ENCODE measurements at regions not wholly inside any gene's neighbourhood (a gene's known extent, or its start where the extent isn't known, plus 50 kb on each side); places are given as distances from the start of the nearest gene placed in this dataset.
"Not testable (repeated sequence)": the region's sequence is repeated elsewhere in the genome, so short reads cannot be mapped to it uniquely, and the experiment has no call there.

DNA sequence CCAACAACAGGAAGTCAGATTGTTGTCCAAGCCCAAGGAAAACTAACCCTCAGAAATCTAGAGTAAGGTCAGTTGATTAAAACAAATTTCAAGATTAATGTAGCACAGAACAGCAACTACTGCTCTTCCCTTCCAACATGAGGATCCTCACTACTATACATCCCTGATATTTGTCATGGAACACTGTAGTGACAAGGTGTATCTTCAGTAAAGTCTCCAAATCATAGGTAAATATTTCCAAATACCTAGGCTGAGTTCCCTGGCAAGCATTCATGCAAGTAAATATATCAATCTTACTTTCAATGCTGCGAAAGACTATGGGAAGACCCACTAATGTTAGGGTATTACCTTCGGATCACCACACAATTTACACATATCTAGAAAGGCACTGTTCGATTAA, 986.9 kb upstream of the ARRDC3 start:
- no peak for DNase-seq

DNA sequence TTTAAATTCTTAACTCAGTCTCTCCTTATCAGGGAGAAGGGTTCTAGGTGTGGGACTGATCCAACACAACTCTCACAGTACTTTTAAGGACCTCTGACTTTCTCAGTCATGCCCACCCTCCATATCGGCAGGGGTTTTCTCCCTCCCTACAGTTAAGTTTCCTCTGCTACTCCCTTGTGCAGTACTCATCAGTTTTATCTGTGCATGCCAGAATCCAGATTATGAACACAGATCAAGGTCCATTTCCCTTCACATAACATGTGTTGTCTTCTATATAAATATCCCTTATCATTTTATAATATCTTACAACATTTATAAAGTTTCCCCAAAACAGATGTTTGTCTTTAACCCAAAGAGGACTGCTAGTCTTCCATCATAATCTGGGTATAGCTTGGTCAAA, 986.5 kb upstream of the ARRDC3 start:
- no peak for DNase-seq

DNA sequence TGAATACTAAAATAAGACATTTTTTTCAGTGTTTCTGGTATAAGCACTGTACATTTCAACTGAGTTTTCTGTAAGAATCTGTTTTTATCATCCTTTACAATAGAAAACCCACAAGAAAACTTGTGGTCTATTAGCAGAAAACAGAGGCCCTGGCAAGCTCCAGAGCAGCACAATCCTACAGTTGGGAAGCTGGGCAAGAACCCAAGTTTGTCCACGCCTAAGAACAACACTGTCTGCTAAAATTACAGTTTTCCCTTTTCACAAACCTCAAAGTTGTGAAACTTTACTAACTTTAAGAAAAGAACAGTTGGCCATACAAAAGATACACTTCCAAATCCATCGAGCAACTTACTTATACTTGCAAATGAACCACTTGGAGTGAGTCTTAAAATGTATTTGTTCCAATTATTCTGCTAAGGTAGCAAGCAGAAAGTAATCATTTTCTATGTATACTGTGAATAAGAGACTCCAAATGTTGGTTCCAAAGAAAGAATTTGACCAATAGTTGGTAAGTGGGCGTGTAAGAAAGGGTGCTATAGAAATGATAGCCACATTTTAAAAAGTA, 982.0 kb upstream of the ARRDC3 start:
- DNase-seq, result no peak

DNA sequence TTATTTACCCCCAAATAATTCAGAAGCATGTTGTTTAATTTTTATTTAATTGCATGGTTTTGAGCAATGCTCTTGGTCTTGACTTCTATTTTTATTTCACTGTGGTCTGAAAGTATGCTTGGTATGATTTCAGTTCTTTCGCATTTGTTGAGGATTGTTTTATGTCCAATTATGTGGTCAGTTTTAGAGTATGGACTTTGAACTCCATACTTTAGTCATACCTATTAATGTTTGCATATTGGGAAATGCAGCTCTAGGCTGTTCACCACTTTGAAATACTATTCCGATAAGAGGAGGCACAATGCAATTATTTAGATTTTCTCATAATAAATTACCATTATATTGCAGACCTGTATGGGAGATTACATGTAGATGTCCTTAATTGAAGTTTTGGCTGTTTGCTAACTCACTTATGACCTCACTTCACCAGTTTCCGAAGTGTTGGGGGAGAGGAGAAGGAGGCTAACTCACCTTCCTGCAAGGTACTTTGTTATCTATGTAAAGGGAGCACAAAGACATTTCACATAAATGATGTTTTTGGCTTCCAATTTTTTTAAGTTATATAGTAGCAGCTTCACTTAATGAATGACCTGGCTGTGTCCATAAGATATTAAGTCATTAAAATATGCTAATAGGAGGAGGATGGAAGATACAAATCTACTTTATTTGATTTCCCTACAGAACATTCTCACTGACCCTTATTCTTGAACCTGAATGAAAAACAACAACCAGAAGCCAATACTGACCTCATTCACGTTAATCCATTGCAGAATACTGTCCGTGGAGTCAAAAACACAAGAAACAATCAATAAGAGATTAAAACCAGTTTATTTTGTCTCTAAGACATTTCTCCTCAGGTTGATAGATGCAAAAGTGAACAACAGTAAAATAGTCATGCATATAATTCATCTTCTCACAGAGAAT, 970.3 kb upstream of the ARRDC3 start:
- no peak for DNase-seq

DNA sequence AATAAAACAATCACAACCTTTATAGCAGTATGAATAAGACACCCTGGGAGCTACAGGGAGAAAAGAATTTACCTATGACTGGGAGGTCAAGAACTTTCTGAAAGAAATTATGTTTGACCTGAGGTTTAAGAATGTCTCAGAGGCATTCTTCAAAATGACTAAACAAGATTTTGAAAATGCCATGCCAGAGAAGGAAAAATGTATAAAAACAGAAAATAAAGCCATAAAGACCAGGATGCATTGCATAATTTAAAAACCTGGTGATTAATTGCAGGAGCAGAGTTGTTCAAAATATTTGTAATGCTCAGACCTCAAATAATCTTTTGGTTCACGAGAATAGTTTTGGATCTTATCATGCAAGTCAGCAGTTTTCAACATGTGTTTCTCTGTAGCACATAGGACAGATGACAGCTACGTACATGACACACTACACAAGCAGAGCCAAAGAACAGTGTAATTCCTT, 954.7 kb upstream of the ARRDC3 start:
- no peak for DNase-seq

DNA sequence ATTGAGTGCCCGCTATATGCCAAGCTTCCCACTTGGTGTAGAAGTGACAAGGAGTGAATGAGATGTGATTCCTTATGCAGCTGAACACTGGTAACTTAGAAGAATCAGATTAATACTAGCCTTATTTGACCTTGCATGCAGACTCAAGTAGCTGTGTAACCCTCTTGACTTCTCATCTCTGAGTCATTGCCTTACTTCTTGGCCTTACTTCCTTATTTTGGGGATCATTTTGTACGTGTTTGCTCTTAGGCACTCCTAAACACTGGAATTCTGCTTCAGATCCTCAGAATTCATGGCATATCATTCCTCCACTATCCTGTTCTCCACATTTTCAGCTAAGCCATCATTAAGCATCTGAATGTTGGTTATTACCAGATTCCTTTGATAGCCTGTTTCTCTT, 948.9 kb upstream of the ARRDC3 start:
- no peak for DNase-seq

DNA sequence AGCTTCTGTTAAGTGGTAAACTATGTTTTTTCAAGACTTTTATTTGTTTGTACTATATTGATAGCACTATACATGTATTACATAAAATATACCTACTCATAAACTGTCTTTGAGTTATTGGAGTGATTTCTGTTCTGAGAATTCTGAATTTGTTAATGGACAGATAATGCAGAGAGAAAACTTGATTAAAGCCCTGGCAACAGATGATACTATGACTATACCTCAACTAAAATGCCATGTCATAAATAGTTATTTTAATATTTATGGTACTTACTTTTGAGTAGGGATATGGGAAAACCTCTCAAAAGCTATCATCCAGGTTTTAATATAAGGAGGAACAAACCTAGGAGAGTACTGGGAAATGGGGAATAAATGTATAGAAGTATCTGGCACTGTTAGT, 947.2 kb upstream of the ARRDC3 start:
- DNase-seq, result no peak

DNA sequence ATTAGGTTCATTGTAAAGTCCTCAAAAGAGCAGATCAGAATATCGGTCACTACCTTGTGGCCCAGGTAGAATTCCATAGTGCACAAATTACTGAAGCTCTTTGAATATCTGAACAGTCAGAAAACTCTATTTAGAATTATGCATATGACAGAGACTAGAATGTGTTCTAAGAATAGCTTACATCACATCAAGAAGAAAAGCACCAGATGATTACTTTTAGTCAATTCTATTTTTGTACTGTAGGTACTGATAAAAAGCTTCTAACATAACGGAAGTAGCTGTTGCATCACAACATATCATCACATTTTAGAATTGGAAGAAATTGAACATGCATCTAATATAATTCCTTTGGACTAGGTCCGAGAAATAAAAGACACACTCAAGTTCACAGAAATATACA, 946.6 kb upstream of the ARRDC3 start:
- no peak for DNase-seq

DNA sequence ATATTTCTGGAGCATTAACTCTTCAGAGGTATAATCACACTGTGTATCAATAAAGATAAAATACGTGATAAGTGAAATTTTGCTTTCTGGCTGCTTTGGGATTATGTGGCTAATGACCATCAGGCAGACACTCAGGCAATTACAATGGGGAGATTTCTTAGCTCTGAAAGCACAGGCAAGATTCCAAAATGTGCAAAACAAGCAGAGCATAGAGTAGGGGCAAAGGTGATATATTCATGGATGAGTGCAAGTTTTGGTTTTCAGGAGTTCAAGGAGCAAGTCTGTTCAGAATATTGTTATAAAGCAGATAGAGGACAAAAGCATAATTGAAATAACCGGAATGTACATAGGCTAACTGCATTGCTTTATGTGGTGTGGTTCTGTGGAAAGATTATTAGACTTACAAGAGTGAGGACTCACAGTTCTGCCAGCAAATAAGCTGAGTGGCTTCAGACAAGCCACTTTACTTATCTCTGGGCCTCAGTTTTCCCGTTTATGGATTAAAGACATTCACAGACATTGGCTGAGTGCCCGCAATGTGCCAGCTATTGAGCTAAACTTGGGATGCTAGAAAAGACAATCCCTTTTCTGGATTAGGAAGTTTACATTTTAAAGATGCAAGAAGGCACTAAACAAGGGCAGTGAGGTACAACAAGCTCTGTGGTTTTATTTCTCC, 945.6 kb upstream of the ARRDC3 start:
- DNase-seq, result no peak

DNA sequence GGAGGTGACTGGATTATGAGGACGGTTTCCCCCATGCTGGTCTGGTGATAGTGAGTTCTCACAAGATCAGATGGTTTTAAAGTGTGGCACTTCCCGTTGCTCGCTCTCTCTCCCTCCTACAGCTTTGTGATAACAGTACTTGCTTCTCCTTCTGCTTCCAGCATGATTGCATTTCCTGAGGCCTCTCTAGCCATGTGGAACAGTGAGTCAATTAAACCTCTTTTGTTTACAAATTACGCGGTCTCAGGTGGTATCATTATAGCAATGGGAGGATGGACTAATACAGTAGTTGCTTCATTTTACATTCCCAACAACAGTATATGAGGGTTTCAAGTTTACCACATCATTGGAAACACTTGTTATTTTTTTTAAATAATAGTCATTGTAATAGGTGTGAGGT, 937.3 kb upstream of the ARRDC3 start:
- DNase-seq, result no peak

DNA sequence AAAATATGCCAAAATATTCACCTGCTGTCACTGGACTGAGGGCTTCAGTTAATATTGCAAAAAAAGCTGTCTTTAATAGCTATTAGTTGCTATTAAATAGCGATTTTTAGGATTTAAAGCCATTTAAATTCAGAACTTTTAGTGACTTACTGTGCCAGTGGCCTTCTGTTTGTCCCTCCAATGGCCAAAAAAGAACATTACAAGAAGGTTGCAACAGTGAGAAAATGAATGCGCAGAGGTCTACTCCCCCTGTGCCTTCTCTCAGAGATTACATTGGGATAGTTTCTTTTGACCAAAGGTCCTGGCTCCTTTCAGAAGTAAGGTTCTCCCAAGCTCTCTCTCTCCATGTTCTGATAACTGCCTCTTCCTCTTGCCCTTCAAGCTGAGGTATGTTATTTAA, 930.3 kb upstream of the ARRDC3 start:
- DNase-seq, result no peak

DNA sequence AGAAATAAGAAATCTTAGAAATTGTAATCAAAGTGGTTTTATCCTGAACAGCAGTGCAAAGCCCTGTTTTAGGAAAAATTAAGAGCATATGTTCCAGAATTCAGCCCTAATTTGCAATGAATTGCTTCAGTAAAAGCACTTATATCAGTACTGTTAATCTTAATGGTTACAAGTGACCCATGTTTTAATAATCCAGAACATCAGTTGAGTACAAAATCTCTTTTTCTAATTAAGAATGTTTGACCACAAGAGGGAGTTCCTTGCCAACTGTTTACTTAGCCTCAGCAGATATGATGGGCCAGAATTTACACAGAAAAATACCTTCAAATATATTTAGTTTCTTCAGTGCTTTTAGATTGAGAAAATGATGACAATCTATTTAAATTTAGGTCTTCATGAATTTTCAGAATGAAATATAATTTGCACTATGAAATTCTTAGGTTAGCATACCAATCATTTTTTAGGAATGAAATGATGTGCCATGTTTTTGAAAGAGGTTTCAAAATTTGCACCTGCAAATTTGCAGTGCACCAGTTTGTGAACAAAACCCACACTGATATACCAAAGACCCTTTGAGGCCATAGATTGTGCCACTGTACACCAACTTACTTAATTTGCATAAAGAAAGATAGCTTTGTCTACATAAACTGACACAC, 926.3 kb upstream of the ARRDC3 start:
- no peak for DNase-seq

DNA sequence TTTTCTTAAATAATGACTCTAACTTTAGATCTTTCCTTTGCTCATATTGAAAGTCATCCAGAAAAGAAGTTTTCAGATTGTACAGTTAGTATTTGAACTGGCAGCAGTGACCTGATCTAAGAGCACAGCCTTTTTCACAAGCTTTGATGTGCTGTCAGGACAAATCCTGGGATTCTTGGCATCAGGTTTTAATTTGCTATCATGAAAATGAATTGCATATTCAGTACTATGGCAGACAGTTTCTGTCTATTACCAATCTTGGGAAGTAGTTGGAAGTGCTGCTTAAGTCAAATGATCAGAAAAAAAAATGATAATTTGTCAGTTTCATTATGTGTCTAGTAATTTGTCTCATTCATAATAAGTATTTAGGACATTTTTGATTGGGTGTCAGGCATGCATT, 925.6 kb upstream of the ARRDC3 start:
- no peak for DNase-seq

DNA sequence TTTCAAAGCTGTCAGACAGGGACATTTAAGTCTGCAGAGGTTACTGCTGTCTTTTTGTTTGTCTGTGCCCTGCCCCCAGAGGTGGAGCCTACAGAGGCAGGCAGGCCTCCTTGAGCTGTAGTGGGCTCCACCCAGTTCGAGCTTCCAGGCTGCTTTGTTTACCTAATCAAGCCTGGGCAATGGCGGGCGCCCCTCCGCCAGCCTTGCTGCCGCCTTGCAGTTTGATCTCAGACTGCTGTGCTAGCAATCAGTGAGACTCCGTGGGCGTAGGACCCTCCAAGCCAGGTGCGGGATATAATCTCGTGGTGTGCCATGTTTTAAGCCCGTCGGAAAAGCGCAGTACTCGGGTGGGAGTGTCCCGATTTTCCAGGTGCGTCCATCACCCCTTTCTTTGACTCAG, 919.2 kb upstream of the ARRDC3 start:
- not testable (repeated sequence) for DNase-seq

DNA sequence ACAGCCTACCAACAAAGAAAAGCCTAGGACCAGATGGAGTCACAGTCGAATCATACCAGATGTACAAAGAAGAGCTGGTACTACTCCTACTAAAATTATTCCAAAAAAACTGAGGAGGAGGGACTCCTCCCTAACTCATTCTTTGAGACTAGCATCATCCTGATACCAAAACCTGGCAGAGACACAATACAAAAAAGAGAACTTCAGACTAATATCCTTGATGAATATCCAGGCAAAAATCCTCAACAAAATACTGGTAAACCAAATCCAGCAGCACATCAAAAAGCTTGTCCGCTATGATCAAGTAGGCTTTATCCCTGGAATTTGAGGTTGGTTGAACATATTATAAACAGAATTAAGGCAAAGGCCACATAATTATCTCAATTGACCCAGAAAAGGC, 900.4 kb upstream of the ARRDC3 start:
- no peak for DNase-seq

DNA sequence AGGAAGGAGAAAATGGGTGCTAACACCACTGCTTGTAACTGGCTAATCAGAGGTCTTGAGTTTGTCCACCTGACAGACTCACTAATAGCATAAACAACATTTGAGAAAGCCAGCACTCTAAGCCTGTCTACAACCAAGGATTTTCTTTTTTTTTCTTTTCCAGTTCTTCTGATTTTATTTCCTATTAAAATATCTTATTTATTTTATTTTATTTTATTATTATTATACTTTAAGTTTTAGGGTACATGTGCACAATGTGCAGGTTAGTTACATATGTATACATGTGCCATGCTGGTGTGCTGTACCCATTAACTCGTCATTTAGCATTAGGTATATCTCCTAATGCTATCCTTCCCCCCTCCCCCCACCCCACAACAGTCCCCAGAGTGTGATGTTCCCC, 888.6 kb upstream of the ARRDC3 start:
- not testable (repeated sequence) for DNase-seq

DNA sequence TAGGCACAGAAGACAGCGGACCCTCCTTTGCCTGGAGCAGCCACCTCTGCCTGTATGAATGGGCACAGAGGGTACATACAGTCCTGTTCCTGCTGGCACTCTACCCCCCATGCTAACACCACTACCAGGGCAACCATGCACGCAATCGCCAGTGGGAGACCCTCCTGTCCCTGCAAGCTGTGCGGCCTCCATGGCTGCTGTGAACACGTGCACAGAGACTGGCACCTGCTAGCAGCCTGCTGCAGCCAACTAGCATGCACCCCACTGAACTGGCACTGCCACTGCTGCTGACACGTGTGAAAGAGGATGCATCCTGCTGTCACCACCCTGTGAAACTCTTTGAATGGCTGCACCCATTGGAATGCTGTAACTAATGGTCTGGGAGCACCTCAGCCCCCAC, 885.2 kb upstream of the ARRDC3 start:
- DNase-seq, result no peak

DNA sequence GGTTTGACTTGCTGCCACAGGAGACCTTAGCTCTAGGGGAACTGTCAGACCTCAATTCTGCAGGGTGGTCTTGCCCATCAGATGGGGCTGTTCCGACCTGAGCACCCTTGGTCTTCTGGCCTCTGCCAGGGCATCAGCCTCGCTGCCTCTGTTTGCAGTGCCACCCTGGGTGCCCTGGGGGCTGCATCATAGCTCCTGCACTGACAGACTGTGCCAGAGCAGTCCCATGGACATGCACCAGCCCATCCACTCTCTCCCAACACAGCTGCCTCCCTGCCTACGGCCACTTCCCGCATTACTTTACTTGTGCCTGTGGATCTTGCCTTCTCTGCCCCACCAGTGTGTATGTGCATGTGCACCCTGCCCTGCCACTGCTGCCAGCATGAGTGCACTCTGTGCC, 884.7 kb upstream of the ARRDC3 start:
- no peak for DNase-seq

DNA sequence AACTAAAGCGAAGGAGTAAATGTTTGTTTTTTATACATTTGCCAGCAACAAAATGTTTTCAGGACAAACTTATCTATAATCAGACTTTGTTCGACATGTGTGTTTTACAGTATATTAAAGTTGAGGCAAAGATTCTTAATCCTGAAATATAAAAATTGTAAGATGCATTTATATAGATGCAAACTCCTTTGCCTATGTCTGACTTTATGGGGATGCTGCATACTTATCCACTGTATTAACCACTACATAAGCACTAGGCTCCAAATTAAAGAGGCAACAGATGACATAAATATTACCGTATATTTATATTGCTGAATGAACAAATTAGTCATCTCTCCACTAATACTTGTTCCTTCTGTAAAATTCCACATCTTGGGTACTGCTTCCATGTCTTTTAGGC, 882.7 kb upstream of the ARRDC3 start:
- no peak for DNase-seq

DNA sequence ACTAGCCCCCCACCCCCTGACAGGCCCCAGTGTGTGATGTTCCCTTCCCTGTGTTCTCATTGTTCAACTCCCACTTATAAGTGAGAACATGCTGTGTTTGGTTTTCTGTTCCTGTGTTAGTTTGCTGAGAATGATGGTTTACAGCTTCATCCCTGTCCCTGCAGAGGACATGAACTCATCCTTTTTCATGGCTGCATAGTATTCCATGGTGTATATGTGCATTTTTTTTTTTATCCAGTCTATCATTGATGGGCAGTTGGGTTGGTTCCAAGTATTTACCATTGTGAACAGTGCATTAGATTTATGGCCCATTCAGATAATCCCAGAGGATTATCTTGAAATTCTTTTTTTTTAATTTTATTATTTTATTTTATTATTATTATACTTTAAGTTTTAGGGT, 872.5 kb upstream of the ARRDC3 start:
- DNase-seq, result not testable (repeated sequence)

DNA sequence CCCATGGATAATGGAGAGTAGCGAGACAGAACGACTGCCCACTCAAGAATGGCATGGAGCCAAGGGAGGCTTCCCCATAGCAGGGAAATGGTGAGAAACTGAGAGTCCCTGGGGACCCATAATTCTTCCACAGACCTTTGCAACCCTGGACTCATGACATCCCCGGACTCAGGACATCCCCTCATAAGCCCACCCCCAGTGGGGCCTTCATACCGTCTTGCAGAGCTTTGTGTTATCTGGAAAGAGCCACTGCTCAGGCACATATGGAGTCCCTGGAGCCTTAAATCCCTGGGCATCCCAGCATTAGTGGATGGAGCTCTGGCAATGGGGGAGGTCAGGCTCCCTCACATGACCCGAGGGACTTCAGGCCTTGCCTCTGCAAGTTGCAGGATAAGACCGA, 865.4 kb upstream of the ARRDC3 start:
- no peak for DNase-seq

DNA sequence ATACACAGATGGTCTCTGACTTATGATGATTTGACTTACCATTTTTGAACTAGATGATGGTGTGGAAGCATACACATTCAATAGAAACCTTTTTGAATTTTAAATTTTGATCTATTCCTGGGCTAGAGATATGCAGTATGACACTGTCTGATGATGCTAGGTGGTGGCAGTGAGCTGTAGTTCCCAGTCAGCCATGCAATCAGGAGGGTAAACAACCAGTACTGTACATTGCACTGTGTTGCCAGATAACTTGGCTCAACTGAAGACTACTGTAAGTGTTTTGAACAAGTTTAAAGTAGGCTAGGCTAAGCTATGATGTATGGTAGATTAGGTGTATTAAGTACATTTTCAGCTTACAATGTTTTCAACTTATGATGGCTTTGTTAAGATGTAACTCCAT, 859.1 kb upstream of the ARRDC3 start:
- no peak for DNase-seq

DNA sequence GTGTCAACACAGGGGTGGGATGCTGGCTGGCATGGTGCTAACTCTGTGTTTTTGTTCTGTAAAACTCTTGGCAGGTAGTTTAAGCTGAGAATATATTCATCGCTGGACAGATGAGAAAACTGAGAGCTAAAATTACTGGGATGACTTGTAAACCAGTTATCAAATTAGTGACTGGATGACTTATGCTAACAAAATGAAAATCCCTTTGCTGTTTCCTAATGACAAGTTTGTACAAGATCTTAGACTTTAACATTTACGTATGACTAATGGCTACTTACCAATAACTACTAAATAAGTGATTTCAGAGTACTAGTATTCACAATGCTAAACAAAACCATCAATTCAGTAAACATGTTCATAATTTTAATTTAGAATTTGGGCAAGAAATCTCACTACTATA, 854.8 kb upstream of the ARRDC3 start:
- no peak for DNase-seq

DNA sequence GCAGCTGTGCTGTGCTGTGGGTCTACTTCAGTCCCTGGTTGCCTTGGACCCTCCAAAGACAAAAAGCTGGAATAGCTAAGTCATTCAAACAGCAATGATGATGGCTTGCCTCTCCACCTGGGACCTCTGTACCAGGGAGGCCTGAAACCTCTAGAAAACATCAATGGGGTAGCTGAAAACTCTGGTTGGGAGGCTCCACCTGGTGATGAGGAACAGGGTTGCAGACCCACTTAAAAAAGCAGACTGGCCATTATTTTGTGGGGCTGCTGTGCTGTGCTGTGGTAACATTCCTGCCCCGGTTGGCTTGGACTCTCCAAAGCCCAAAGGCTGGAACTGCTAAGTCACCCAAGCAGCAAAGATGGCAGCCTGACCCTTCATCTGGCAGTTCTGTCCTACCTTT, 839.3 kb upstream of the ARRDC3 start:
- DNase-seq, result no peak

Data from stimulated activated CD4-positive, alpha-beta T cell treated with anti-CD3 and anti-CD28 coated beads, Interleukin-4, amount 100 ng/mL, for 24 hours (primary cell).